ENCODE measurements at regions not wholly inside any gene's neighbourhood (a gene's known extent, or its start where the extent isn't known, plus 50 kb on each side); places are given as distances from the start of the nearest gene placed in this dataset.

- TF ChIP-seq, protein P1, sequence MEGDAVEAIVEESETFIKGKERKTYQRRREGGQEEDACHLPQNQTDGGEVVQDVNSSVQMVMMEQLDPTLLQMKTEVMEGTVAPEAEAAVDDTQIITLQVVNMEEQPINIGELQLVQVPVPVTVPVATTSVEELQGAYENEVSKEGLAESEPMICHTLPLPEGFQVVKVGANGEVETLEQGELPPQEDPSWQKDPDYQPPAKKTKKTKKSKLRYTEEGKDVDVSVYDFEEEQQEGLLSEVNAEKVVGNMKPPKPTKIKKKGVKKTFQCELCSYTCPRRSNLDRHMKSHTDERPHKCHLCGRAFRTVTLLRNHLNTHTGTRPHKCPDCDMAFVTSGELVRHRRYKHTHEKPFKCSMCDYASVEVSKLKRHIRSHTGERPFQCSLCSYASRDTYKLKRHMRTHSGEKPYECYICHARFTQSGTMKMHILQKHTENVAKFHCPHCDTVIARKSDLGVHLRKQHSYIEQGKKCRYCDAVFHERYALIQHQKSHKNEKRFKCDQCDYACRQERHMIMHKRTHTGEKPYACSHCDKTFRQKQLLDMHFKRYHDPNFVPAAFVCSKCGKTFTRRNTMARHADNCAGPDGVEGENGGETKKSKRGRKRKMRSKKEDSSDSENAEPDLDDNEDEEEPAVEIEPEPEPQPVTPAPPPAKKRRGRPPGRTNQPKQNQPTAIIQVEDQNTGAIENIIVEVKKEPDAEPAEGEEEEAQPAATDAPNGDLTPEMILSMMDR (IDR thresholded peaks at IDR 0.05): no peak
- no peak for TF ChIP-seq EZH2 (IDR thresholded peaks at IDR 0.05)
- TF ChIP-seq EZH2phosphoT487 (IDR thresholded peaks at IDR 0.05): no peak
- H3K79me2 ChIP-seq (ENCODE audit: low read depth): no peaks in the 10 kb centered on the region
- H3K9me3 Mint-ChIP-seq: peaks cover 3% of the 10 kb centered on the region
- no peak overlapping the region for H3K27ac ChIP-seq
- no peak overlapping the region for H3K27ac Mint-ChIP-seq
- H3K4me1 Mint-ChIP-seq: no peaks in the 10 kb centered on the region
- H3K9me3 ChIP-seq (ENCODE audit: low read depth): no peaks in the 10 kb centered on the region
- H3K36me3 Mint-ChIP-seq: no peaks in the 10 kb centered on the region
- peaks cover 4% of the 10 kb centered on the region for H3K27me3 Mint-ChIP-seq (ENCODE audit: insufficient read depth, low read depth)
- H3K4me1 ChIP-seq: no peaks in the 10 kb centered on the region
- no peaks in the 10 kb centered on the region for H3F3A ChIP-seq (ENCODE audit: low read depth)
- no peak overlapping the region for H3K9ac ChIP-seq
- no peak overlapping the region for H3K4me3 Mint-ChIP-seq
- H3K4me3 ChIP-seq: no peak overlapping the region
- no peaks in the 10 kb centered on the region for H4K20me1 ChIP-seq (ENCODE audit: low read depth)
- no peak overlapping the region for H3K4me2 ChIP-seq
- H3K27me3 ChIP-seq: no peaks in the 10 kb centered on the region
- no peaks in the 10 kb centered on the region for H3K36me3 ChIP-seq
- H2AFZ ChIP-seq (replicated peaks): no peak overlapping the region
- DNase-seq (ENCODE audit: low spot score): no peak
Observed at GRCh38 chr20:16171180-16171579, 402.1 kb downstream of the KIF16B start.

GRCh38 chr20:16170406-16170971 is 402.8 kb downstream of the KIF16B start:
- H3K27me3 Mint-ChIP-seq (ENCODE audit: insufficient read depth, low read depth): peaks cover 4% of the 10 kb centered on the region
- Histone ChIP-seq H2AFZ (replicated peaks) (no peak overlapping the region), H4K20me1 (ENCODE audit: low read depth) (no peaks in the 10 kb centered on the region)

GRCh38 chr20:16167423-16168130 is 405.7 kb downstream of the KIF16B start:
- Histone ChIP-seq H3K9ac (no peak overlapping the region), H3K4me2 (no peak overlapping the region), H3K4me1 (no peaks in the 10 kb centered on the region), H3K27me3 (no peaks in the 10 kb centered on the region), H3K9me3 (ENCODE audit: low read depth) (no peaks in the 10 kb centered on the region), H3F3A (ENCODE audit: low read depth) (no peaks in the 10 kb centered on the region), H2AFZ (replicated peaks) (no peak overlapping the region), H3K27ac (no peak overlapping the region), H3K79me2 (ENCODE audit: low read depth) (no peaks in the 10 kb centered on the region), H4K20me1 (ENCODE audit: low read depth) (no peaks in the 10 kb centered on the region), H3K4me3 (no peak overlapping the region), H3K36me3 (no peaks in the 10 kb centered on the region)
- peaks cover 5% of the 10 kb centered on the region for H3K9me3 Mint-ChIP-seq
- no peak for DNase-seq (ENCODE audit: low spot score)
- H3K36me3 Mint-ChIP-seq: no peaks in the 10 kb centered on the region
- H3K27ac Mint-ChIP-seq: no peak overlapping the region
- H3K4me3 Mint-ChIP-seq: no peak overlapping the region
- TF ChIP-seq, protein P1 (IDR thresholded peaks at IDR 0.05): no peak
- TF ChIP-seq EZH2phosphoT487 (IDR thresholded peaks at IDR 0.05): no peak
- TF ChIP-seq EZH2 (IDR thresholded peaks at IDR 0.05): no peak
- peaks cover 2% of the 10 kb centered on the region for H3K27me3 Mint-ChIP-seq (ENCODE audit: insufficient read depth, low read depth)
- no peaks in the 10 kb centered on the region for H3K4me1 Mint-ChIP-seq

More at GRCh38 chr20:16170406-16170971, 402.8 kb downstream of the KIF16B start:
- H3K4me1 Mint-ChIP-seq: no peaks in the 10 kb centered on the region
- Histone ChIP-seq H3K4me2 (no peak overlapping the region), H3K27ac (no peak overlapping the region), H3K9me3 (ENCODE audit: low read depth) (no peaks in the 10 kb centered on the region), H3K9ac (no peak overlapping the region), H3F3A (ENCODE audit: low read depth) (no peaks in the 10 kb centered on the region), H3K27me3 (no peaks in the 10 kb centered on the region), H3K4me3 (no peak overlapping the region), H3K36me3 (no peaks in the 10 kb centered on the region), H3K79me2 (ENCODE audit: low read depth) (no peaks in the 10 kb centered on the region), H3K4me1 (no peaks in the 10 kb centered on the region)
- DNase-seq (ENCODE audit: low spot score): no peak
- TF ChIP-seq, protein P1 (IDR thresholded peaks at IDR 0.05): no peak
- no peak for TF ChIP-seq EZH2 (IDR thresholded peaks at IDR 0.05)
- TF ChIP-seq EZH2phosphoT487 (IDR thresholded peaks at IDR 0.05): no peak
- H3K36me3 Mint-ChIP-seq: no peaks in the 10 kb centered on the region
- H3K27ac Mint-ChIP-seq: no peak overlapping the region
- no peak overlapping the region for H3K4me3 Mint-ChIP-seq
- H3K9me3 Mint-ChIP-seq: peaks cover 3% of the 10 kb centered on the region

Data from neural progenitor cell (in vitro differentiated cells).